GM23338 (cell line): ENCODE measurements at regions not wholly inside any gene's neighbourhood (a gene's known extent, or its start where the extent isn't known, plus 50 kb on each side); places are given as distances from the start of the nearest gene placed in this dataset.

ENCODE experiments used
- CREB1 ChIP-seq: fragments of 250-450 bp; sonication (Bioruptor Pico); IDR thresholded peaks from 2 replicates; pipeline ENCODE4 v1.5.0; 2020; ENCODE audit warnings: low read depth, mild to moderate bottlenecking, moderate library complexity
- EZH2 ChIP-seq: fragments of 200-600 bp; sonication (generic); IDR thresholded peaks from one replicate; pipeline ENCODE4 v1.8.0; 2017; ENCODE audit warnings: antibody characterized with exemption, mild to moderate bottlenecking, low read depth; ENCODE audit not compliant: unreplicated experiment
- EZH2phosphoT487 ChIP-seq: fragments of 200-600 bp; sonication (generic); IDR thresholded peaks from one replicate; pipeline ENCODE4 v1.8.1; 2018; ENCODE audit warnings: antibody characterized with exemption; ENCODE audit not compliant: unreplicated experiment
- JUNB ChIP-seq: IDR thresholded peaks from one replicate; pipeline ENCODE4 v1.6.1; 2016; ENCODE audit warnings: antibody characterized with exemption; ENCODE audit not compliant: unreplicated experiment
- POLR2AphosphoS5 ChIP-seq: IDR thresholded peaks from 2 replicates; pipeline ENCODE4 v1.6.1; 2016; ENCODE audit warnings: antibody characterized with exemption, low read depth
- ZNF114 ChIP-seq: fragments of 250-450 bp; sonication (Bioruptor Pico); IDR thresholded peaks from 2 replicates; pipeline ENCODE4 v1.5.0; 2020; ENCODE audit warnings: mild to moderate bottlenecking, moderate library complexity
- ZNF331 ChIP-seq: fragments of 250-450 bp; sonication (Bioruptor Pico); IDR thresholded peaks from 2 replicates; pipeline ENCODE4 v1.5.0; 2020; ENCODE audit warnings: low read depth, mild to moderate bottlenecking, moderate library complexity
- TF ChIP-seq, protein P1 (sequence below), 2 experiments: fragments of 200-600 bp in 1 of 2; sonication (generic) in 1 of 2; conservative IDR thresholded peaks; 2 replicates each; pipeline versions ENCODE4 v1.5.1 to v1.6.1; 2016 to 2017; ENCODE audit warnings: antibody characterized with exemption in 2 of 2, low read depth in 2 of 2, mild to moderate bottlenecking in 2 of 2, moderate library complexity in 1 of 2

DNA sequence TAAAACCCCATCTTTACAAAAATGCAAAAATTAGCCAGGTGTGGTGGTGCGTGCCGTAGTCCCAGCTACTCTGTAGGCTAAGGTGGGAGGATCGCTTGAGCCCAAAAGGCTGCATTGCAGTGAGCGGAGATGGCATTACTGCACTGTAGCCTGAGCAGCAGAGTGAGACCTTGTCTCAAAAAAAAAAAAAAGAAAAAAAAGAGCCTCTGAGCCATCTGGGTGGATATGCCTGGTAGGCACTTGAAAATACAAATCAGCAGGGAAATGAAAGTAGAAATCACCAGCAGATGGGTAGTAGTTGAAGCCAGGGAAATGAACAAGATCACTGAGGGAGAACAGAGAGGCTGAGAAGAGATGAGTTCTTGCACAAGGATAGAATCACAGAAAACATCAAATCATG lies 131.0 kb upstream of the HMCN1 start:
- TF ChIP-seq POLR2AphosphoS5 = no peak
- TF ChIP-seq, protein P1, sequence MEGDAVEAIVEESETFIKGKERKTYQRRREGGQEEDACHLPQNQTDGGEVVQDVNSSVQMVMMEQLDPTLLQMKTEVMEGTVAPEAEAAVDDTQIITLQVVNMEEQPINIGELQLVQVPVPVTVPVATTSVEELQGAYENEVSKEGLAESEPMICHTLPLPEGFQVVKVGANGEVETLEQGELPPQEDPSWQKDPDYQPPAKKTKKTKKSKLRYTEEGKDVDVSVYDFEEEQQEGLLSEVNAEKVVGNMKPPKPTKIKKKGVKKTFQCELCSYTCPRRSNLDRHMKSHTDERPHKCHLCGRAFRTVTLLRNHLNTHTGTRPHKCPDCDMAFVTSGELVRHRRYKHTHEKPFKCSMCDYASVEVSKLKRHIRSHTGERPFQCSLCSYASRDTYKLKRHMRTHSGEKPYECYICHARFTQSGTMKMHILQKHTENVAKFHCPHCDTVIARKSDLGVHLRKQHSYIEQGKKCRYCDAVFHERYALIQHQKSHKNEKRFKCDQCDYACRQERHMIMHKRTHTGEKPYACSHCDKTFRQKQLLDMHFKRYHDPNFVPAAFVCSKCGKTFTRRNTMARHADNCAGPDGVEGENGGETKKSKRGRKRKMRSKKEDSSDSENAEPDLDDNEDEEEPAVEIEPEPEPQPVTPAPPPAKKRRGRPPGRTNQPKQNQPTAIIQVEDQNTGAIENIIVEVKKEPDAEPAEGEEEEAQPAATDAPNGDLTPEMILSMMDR (conservative IDR thresholded peaks at IDR 0.05; ENCODE audit: low read depth in 2 of 2) = no peak
- TF ChIP-seq EZH2phosphoT487 = no peak
- TF ChIP-seq JUNB = no peak
- TF ChIP-seq ZNF114 (CRISPR knock-in tag) = no peak
- TF ChIP-seq CREB1 (CRISPR knock-in tag) = no peak
- no peak for TF ChIP-seq EZH2
- TF ChIP-seq ZNF331 (CRISPR knock-in tag) = no peak
